Right lobe of liver (tissue), 4 donors: ENCODE measurements at regions not wholly inside any gene's neighbourhood (a gene's known extent, or its start where the extent isn't known, plus 50 kb on each side); places are given as distances from the start of the nearest gene placed in this dataset.

Source experiments
- POLR2A ChIP-seq: fragments of 450-650 bp; IDR thresholded peaks from one replicate; pipeline ENCODE4 v1.6.1; 2017; ENCODE audit warnings: antibody characterized with exemption, mild to moderate bottlenecking
- TF ChIP-seq, protein P1 (sequence below), 4 donors: fragments of 200-600 bp in 3 of 4; fragments of 450-650 bp in 1 of 4; IDR thresholded peaks; one replicate each; pipeline versions ENCODE4 v1.5.1 to v1.8.0; 2016 to 2022; ENCODE audit warnings: antibody characterized with exemption in 4 of 4, mild to moderate bottlenecking in 2 of 4
- donor health status: DM: no; HTN: no; CAD: no.
- donor health status: DM: no; HTN: no; CAD: no.
- donor health status: DM: no; HTN: yes; CAD: no.

DNA sequence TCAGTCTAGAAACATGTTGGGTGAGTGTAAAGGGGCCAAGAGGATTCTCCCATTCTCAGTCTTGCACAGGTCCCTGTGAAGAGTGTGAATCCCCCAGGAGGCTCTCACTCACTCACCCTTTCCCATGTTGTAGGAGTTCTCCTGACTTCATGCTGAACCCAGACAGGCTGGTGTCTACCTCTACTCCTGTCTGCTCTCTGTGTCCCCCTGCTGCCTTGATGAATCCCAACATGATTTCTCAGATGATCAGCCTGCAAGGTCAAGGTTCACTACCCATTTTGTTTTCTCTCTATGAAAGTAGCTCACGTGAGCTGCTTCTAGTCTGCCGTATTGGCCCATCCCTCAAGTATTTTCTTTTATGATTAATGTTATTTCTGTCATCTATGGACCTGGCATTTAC lies 500.6 kb downstream of the ETS1 start:
- TF ChIP-seq, protein P1, sequence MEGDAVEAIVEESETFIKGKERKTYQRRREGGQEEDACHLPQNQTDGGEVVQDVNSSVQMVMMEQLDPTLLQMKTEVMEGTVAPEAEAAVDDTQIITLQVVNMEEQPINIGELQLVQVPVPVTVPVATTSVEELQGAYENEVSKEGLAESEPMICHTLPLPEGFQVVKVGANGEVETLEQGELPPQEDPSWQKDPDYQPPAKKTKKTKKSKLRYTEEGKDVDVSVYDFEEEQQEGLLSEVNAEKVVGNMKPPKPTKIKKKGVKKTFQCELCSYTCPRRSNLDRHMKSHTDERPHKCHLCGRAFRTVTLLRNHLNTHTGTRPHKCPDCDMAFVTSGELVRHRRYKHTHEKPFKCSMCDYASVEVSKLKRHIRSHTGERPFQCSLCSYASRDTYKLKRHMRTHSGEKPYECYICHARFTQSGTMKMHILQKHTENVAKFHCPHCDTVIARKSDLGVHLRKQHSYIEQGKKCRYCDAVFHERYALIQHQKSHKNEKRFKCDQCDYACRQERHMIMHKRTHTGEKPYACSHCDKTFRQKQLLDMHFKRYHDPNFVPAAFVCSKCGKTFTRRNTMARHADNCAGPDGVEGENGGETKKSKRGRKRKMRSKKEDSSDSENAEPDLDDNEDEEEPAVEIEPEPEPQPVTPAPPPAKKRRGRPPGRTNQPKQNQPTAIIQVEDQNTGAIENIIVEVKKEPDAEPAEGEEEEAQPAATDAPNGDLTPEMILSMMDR (IDR thresholded peaks at IDR 0.05): no peak
- no peak for TF ChIP-seq POLR2A
